LNCAP (cell line): ENCODE measurements at regions not wholly inside any gene's neighbourhood (a gene's known extent, or its start where the extent isn't known, plus 50 kb on each side); places are given as distances from the start of the nearest gene placed in this dataset.

ENCODE experiments used
- CTCF ChIP-seq: fragments of 450-650 bp; IDR thresholded peaks from 2 replicates; pipeline ENCODE4 v1.5.1; 2017; ENCODE audit warnings: mild to moderate bottlenecking

DNA sequence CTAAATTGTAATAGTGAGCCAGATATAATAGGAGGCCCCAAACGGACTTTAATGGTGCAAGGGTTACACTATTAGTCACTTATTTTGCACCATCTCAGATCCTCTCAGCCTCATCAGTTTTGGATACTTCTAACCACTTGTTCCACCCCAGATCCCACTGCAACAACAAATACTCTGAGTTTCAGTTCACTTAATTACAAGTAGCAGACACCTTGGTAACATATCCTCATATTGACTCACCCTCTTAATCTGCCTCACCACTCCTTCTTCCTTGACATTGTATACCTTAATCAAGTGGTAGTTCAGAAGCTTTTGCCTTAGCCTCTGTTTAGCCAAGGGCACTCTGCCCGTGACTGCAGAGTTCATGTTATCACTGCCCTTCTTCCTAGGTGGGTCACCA, 256.1 kb upstream of the UBASH3B start:
- no peak for TF ChIP-seq CTCF

DNA sequence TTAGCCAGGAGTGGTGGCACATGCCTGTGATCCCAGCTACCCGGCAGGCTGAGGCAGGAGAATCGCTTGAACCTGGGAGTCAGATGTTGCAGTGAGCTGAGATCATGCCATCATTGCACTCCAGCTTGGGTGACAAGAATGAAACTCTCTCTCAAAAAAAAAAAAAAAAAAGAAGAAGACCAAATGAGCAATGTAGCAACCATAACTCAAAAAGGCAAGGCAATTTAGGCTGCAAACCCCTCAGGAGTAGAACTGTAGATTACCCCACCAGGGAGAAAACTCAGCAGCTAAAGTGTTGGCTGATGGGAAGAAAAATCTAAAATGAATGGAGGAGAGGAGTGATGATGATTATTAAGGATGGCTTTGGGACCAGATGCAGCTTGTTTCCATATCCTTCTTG, 256.7 kb upstream of the UBASH3B start:
- TF ChIP-seq CTCF = no peak

DNA sequence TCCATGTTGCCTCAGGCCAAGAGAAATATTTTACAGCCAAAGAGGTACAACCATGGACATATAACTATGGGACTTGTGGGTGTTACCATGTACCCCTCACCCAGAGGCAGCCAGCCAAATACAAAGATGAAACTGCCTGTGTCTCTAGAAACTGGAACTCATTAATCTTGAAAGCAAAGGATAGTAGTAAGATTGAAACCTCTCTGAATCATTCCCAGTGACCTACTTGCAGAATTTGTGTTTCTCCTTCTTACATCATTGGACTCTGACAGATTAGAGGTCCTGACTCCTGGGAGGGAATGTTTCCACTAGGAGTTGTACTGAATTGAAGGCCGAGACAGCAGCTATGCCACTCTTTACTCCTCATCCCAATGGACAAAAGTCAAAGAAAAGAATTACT, 257.4 kb upstream of the UBASH3B start:
- no peak for TF ChIP-seq CTCF

DNA sequence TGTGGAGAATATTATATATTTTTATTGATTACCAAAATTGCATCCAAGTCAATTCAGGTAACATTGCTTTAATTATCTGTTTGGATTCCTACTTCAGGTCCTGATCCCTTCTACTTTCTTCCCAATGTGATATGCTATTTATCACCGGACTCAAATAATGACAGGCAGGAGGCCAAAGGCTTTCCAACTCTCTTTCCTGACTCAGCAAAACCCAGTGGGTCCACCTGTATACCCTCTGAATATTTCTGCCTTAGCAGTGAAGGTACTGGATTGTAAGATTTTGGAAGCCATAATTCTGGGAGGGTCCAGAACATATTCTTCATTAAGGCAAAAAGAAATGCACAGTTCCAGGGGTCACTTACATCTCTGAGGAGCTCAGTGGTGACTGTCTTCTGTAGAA, 260.2 kb upstream of the UBASH3B start:
- no peak for TF ChIP-seq CTCF

DNA sequence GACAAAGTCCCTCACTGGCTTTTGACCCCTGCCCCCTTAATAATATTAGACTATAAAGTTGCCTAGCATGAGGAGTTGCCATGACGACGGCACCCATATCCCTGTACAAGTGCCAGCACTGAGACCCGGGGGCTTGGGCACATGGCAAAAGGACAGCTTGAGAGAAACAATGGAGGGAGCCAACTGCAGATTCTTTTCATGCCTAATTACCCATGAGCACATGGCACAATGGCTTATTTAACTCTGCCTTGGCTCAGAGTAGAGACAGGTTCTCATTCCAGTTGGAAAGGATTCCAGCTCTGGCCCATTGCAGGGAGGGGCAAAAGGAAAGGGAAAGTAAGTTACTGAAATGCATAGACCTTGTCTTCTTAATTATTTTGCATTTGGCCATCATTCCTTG, 261.2 kb upstream of the UBASH3B start:
- no peak for TF ChIP-seq CTCF

GRCh38 chr11:122393209-122393860, 262.2 kb upstream of the UBASH3B start:
- TF ChIP-seq CTCF = no peak

GRCh38 chr11:122392508-122392907, 263.0 kb upstream of the UBASH3B start:
- TF ChIP-seq CTCF = no peak

GRCh38 chr11:122391049-122391448, 264.5 kb upstream of the UBASH3B start:
- no peak for TF ChIP-seq CTCF
